H4 (cell line): ENCODE measurements at regions not wholly inside any gene's neighbourhood (a gene's known extent, or its start where the extent isn't known, plus 50 kb on each side); places are given as distances from the start of the nearest gene placed in this dataset.

Experiments used
- DNase-seq: peaks from one replicate; pipeline ENCODE4 v3.0.0-alpha.2; 2015; ENCODE audit warnings: low spot score

DNA sequence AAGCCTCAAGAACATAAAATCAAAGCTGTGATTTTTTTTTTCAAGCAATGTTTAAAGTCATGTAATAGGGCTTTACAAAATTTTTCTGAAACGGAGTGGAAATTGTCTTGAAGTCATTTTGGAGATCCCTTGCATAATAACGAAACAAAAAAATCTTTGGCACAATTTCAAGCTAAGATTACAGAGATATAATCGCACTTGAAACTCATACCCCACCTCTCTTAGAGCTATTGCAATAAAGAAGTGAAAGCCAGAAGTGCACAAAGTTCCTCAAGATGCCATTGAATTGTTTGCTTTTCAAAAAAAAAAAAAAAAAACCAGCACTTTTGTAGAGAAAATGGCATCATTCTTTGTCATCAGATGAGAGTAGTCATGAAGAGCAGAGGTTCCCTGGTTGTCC, 152.3 kb downstream of the PAX3 start:
- no peak for DNase-seq

DNA sequence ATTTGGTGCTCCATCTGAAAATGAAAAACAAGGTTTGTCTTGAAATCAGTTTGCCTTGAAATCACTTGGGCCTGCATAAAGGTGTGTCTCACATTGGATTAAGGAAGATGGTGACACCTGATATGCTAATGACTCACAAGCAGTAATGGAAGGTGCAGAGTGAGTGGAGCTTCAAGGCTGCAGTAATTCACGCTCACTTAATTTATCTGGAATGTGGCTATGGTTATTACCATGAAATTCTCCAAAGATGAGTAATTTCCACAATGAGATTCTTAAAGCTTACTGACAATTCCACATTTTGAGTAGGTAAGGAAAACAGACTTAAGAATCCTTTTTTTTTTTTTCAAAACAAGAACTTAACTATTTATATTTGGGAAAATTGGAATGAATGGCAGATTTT, 156.8 kb downstream of the PAX3 start:
- peak; percentile 64 for DNase-seq

DNA sequence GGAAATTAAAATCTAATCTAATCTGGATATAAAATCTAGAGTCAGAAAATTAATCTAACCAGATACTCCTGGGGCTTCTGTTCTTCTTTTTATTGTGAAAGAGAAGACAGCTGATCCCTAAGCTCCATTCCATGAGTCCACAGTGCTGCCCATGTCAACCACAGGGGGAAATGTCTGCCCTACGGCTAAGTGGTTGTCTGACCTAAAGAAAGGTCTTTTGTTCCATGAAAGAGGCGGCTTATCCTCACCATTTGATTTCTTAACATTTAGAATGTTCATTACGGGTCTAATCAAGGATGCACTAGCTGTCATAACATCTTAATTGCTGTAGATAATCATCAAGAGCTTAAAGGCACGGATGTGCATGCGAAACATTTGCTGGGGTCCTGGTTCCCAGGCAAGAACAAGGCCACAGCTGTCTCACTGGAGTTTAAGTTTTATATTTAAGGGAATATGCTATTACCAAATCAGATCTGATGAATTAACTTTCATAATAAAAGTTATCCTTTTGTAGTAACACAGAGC, 162.6 kb downstream of the PAX3 start:
- DNase-seq = no peak

DNA sequence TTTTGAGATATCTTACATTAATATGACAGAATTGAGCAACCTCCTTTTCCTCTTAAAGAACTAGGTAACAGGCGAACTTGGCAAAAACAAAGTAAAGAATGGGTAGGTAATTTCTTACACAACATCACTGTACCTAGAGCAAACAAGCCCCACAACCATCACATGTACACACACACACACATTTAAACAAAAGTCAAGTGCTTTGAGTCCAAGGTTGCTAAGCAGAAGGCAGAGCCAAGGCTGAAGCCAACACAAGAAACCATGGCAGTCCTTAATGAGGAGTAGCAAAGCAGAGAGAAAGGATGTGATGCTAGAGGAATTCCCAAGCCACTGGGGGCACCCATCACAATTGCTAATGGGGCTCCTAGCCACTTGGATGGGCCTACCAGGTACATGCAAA, 164.1 kb downstream of the PAX3 start:
- no peak for DNase-seq

DNA sequence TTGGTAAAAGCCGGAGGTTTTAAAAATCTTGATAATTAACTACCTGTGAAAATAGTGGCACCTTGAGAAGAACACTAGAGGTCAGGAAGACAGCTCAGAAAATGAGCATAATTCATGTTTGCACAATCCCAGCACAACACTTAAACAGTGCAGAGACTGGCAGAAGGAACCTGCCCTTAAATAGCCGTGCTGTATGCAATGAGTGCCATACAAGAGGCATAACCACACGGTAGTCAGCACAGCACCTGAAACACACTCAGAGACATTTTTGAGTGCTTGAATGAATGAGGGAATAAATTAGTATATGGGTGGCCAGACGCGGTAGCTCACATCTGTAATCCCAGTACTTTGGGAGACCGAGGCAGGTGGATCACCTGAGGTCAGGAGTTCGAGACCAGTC, 164.9 kb downstream of the PAX3 start:
- no peak for DNase-seq

DNA sequence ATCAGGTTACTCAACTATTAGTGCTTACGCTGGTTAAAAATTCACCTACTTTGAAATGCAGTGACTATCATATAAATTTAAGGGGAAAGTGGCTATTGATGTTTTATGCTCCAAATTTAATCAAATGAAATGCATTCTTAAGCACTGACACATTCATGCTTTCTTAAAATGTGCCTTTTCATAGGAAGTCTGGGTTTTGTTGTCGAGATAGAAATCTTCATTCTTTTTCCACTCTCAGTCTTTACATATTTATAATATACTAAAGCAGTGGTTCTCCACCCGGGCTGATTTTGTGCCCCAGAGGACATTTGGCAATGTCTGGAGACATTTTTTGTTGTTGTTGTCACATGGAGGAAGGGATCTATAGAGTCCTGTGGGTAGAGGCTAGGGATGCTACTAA, 167.9 kb downstream of the PAX3 start:
- no peak for DNase-seq

DNA sequence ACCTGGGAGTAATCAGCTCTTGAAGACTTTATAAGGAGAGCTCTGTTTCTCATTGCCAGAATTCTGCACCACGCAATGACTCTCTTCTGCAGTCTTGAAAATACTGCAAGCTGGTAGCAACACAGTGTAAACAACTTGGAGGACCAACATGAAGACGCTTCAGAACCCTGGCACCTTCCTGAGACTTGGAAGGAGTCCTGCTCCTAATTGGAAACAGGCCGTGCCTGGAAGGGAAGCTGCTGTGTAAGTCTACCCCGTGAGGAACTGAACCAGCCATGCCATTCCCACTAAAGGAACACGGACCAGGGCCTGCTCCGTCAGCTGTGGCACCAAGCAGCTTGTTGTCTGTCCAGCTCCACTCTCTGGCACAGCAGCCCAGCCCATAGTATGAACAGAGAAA, 171.1 kb downstream of the PAX3 start:
- no peak for DNase-seq

DNA sequence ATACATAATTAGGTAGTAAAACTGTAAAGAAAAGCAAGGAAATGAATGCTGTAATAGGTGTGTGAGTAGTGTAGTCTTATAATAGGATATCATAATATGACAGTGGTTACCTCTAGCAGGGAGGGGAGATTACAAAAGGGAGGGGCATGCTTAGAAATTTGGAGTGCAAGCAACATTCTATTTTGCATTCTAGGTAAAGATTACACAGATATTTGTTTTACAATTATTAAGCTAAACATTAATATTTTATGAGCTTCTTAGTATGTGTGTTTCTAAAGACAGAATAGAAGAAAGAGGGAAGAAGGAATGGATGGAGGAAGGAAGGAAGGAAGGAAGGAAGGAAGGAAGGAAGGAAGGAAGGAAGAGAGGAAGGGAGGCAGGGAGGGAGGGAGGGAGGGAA, 177.9 kb downstream of the PAX3 start:
- no peak for DNase-seq

DNA sequence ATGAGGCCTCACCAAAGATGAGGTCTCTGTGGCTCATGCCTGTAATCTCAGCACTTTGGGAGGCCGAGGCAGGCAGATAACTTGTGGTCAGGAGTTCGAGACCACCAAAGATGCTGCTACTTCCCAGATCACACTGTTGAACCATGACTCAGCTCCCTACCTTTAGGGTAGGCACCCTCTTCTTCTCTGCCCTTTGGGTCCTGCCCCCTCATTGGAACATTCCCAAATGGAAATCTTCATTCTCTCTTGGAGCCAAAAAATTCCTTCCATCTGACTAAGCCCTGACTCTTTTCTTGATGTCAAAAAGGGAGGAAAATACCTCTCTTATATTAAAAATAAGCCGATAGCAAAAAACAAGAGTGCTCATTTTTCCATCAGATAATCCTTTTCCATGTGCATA, 183.5 kb downstream of the PAX3 start:
- DNase-seq = no peak

DNA sequence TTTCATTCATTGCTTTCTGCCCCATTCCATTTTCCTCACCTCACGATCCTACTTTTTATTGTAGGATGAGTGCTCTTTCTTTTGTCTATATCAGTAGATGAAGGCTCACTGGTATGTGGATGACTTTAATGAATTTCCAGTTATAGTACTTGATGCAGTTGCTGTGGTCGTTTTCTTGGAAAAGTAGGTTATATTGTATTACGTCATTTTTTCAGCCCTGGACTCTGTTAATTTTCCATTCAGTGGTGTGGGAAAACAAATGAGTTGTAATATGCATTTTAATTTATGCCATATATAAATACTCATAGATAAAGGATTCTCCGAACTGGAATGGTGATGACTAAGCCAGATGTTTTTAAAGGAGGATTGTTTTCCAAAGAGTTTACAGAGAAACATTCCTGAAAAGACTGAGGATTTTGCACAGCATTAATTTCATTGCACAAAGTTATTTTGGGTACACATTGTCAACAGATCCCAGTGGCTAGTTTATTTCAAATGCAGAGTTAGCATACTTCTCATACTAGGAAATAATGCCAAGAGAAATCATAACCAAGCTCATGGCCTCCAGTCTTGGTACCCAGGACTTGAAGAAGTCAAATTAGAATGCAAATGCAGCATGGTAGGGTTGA, 189.7 kb downstream of the PAX3 start:
- no peak for DNase-seq

DNA sequence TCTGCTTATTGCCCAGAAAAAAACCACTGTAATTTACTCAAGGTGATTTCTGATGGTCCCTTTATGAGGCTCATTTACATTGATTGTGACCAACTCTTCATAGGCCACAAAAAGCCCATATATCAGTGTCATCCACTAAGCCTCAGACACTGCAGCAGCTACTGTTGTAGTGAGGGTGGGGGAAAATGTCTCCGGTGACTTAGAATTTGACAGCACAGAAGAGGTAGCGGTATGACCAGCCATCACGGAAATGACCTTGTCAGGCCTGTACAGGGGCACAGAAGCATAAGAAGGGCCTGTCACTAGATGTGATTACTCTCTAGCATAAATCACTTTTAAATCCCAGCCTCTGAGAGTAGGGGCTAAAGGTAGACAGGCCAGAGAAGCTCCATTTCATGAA, 190.3 kb downstream of the PAX3 start:
- DNase-seq = no peak

DNA sequence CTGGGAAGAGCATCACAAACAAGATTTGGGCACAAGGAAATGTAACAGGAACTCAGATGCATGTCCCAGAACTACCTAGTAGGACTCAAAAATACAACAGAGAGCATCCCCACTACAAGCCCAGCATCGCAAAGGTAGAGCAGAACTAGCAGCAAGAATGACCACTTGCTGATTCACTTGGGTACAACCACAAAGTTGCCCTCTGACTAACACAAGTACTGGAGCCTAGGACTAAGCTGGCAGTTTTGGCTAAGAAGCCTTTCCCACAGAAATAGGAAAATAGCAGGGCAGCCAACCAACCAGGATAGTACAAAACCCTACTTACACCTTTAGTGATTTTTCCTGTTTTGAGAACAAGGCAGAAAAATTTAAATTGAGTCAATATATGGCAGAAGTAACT, 193.8 kb downstream of the PAX3 start:
- no peak for DNase-seq

DNA sequence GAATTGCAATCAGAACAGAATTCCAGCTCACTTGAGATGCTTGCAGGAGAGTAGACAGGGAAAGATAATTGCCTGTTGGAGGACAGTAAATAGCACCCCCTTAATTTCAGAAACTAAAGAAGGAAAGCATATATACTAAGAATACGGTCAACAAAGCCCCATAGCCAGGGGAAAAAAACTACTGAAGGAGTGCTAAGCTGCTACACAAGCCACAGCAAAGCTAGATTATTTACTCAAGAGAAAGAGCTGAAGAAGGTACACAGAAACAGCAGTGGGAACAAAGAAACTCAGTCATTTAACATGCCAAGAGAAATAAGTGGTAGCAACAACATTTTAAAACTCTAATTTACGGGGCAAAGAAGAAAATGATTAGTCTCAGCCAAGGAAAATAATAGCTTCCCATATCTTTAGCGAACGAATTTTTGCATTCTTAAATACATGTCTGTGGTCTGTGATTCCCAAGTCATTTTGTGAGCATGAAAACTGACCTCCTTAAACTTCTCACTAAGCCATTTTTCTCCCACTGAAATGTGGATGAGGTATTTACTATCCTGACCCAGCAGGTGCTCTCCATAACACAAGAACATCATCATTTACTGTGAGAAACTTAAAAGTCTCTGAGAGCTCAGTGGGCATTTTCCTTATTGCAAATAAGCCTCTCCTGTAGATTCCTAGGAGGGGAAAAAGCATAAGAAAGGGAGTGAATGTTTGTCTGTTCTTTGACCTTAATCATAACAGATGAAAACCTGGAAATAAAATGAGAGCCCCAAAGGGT, 196.0 kb downstream of the PAX3 start:
- no peak for DNase-seq

DNA sequence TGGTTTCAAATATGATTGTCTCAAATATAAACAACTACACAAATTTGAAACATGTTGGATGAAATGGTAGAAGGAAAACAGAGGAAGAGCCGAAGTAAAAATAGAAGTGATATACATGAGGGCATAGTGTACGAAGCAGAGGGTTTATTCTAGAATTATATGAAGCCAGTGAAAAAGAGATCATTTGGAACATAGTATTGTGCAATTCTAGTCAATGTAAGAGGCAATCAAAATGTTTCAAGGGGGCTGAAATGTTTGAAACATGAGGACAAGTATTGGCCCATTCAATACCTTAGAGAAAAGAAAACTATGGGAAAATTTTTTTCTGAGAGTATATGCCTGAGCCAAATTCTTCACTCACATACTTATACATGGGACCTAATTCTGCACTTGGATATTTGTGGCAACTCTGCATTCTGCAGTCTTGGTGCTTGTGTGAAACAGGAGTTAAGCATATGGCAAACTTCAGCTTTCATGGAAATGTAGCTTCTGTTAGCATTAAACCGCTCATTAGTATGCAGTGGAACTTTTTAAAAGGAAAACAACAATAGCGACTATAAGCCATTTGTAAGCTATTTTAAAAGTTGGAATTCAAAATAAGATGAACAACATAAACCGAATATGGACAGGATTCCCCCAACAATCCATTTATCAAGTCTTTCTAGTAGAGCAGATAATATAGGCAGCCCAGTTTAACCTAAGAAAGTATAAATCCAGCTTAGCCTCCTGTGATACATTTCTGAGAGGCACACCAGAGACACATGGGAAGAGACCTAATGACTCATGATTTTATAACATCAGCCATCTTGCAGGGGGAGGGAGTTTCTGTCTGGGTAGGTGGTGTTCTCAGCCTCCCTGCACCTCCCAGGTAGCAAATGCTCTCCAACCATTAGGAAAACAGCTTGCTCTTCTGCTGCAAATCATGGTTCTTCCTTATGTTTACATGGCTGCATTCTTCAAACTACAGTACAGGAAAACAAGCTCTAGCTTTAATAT, 197.8 kb downstream of the PAX3 start:
- DNase-seq = no peak

DNA sequence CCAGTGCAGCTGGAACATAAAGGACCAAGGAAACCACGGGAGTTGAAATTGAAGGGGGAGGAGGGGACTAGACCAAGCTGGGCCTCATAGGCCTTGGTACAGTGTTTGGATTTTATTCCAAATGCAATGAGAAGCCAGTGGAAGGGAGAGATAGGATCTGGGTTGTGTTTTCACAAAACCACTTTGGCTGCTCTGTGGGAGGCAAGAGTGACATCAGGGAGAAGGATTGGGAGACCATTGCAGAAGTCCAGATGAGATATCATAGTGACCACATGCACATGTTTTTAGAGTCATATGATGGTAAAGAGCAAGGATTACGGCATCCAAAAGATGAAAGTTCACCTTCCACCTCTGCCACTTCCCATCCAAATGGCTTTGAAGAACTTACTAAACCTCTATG, 210.2 kb downstream of the PAX3 start:
- DNase-seq = no peak

DNA sequence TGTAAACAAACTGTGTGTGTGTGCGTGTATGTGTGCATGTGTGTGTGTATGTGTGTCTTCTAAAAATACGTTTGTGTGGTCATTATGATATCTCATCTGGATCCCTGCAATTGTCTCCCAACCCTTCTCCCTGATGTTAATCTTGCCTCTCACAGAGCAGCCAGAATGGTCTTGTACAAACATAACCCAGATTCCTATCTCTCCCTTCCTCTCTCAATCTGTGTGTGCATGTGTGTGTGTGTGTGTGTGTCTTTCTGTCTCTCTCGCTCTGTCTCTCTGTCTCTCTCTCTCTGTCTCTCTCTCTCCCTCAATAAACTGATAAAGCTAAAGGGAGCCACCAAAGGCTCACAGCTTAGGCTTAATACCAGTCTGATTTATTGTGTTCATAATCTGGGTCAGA, 210.8 kb downstream of the PAX3 start:
- no peak for DNase-seq

DNA sequence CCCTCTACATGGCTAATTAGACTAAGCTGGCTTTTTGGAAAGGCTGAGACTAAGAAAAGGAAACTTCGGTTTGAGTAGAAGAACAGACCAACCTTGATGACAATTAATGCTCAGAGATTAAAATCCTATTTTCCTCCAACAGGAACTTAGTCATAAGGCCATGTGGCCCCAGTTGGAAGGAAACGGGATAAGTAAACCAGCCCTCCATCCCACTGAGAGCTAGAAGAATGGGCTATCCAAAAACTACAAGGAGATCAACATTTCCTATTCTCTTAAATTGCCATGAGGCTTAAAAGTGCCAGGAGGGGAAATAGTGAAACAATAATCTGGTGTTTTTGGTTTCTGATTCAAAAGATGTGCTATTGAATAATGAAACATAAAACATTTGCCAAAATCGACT, 216.6 kb downstream of the PAX3 start:
- no peak for DNase-seq

DNA sequence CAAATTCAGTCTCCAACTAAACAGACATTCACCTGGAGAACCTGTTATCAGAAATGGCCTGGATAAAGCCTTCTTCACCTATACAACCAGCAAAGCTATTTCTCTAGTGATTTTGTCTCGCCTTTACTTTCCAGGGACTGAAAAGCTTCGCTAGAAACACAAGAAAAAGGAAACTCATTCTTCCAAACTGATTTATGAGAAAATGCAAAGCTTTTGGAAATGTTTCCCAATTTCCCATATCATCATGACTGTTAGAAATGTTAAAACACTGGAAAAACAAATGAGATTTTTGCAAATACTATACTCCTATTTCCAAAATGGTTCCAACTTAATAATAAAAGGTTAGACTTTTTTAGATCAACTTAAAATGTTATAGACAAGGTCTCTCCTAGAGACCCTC, 218.7 kb downstream of the PAX3 start:
- no peak for DNase-seq

DNA sequence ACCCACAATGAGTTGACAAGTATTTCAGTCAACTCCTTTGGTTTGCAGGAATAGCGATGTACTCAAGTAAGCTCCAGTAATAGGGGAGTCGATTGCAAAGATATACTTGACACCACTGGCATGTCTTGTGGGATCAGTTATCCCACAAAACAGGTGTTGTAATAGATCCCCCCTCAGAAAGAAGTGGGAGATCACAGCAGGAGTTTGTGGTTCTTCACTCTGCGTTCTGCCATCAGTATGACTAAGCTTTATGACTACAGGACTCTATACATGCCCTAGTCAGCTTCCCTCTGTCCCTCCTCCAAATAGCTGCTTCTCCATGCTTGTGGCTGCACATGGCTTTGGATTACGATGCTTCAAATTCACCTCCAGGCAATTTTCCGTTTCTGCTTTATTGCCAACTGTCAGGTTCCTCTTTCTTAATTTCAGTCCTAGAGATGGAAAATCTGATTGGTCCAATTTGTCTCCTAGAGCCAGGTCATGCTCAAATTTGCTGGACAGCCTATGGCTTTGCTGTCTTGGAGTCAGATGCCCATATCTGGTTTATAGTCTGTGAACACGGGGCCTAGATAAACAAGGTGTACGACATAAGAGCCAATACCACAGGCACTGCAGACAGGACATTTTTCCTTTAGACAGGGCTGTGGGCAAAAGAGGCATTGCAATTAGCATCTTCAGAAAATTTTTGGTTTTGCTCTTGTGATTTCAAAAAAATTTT, 221.7 kb downstream of the PAX3 start:
- peak; percentile 94 for DNase-seq

DNA sequence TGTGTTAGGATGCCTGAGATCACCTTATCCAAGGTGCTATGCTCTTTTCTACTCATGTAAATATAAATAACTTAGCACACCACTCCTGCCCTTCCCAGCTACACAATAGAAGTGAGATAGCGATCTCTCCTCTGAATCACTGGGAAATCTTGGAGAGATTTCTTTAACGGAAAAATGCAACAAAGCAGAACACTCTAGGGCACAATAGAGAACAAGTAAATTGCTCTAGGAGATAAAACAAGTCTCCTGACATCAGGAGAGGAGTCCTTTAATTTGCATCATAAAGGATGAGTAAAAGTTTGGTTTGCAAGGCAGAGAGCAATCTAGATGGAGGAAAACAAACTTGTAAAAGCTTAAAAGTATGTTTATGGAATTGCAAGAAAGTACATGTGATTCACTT, 224.1 kb downstream of the PAX3 start:
- no peak for DNase-seq

DNA sequence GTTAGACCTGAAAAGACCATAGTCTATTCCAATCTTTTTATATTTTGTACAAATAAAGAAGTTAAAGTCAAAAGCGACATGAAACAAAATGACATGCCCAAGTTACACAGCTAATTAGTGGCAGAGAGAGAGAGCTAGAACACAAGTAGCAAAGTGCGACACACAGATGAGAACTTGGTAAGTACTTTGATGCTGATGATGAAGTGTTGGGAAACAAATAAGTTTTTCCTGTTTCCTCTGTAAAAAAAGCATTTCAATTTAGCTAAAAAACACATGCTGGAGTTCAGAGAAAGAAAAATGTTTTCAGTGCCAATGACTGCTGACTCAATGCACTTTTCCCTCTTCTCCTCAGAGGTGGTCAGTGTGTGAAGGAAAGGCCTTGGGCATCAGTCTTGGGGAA, 226.9 kb downstream of the PAX3 start:
- no peak for DNase-seq

DNA sequence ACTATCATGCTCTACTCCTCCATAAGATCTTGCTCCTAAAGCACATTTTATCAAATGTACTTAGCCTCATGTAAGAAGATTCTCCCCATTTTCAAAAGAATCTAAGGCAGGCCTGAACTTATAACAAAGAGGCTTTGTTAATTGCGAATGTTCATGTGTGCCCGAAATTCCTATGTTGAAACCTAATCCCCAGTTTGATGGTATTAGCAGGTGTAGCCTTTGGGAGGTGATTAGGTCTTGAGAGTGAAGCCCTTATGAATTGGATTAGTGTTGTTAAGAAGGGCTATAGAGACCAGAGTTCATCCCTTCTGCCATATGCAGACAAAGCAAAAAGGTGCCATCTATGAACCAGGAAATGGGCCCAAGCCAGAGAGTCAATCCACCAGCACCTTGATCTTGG, 234.5 kb downstream of the PAX3 start:
- DNase-seq = no peak
